GM18507 (cell line): ENCODE measurements at regions not wholly inside any gene's neighbourhood (a gene's known extent, or its start where the extent isn't known, plus 50 kb on each side); places are given as distances from the start of the nearest gene placed in this dataset.
"Not testable (repeated sequence)": the region's sequence is repeated elsewhere in the genome, so short reads cannot be mapped to it uniquely, and the experiment has no call there.

Source experiments
- DNase-seq: peaks from one replicate; pipeline ENCODE4 v3.0.0; 2011; ENCODE audit warnings: low read depth; ENCODE audit not compliant: insufficient read length; ENCODE audit errors: extremely low spot score
- FAIRE-seq: peaks from 2 replicates; lab custom pipeline; 2011; peaks lifted over from hg19 to GRCh38; lab: Jason Lieb, UNC

GRCh38 chr6:50305660-50306059 lies 255.9 kb upstream of the DEFB112 start:
- FAIRE-seq = no peak
- DNase-seq = no peak

- FAIRE-seq = no peak
- DNase-seq = no peak
Observed at GRCh38 chr6:50318536-50318935, 268.8 kb upstream of the DEFB112 start.

- DNase-seq (no peak), FAIRE-seq (no peak)
Observed at GRCh38 chr6:50330347-50330746, 280.6 kb upstream of the DEFB112 start.

GRCh38 chr6:50330963-50331362 lies 281.2 kb upstream of the DEFB112 start:
- no peak for FAIRE-seq
- DNase-seq = no peak

GRCh38 chr6:50333696-50334095 lies 284.0 kb upstream of the DEFB112 start:
- no peak for DNase-seq
- no peak for FAIRE-seq

- no peak for DNase-seq
- FAIRE-seq = no peak
Observed at GRCh38 chr6:50337532-50338122, 287.9 kb upstream of the DEFB112 start.

- FAIRE-seq = no peak
- no peak for DNase-seq
Observed at GRCh38 chr6:50353603-50354002, 303.9 kb upstream of the DEFB112 start.

- FAIRE-seq (no peak), DNase-seq (no peak)
Observed at GRCh38 chr6:50358113-50358512, 308.4 kb upstream of the DEFB112 start.

GRCh38 chr6:50361641-50362331 lies 312.1 kb upstream of the DEFB112 start:
- DNase-seq (no peak), FAIRE-seq (no peak)

GRCh38 chr6:50362706-50363105 lies 313.0 kb upstream of the DEFB112 start:
- DNase-seq = no peak
- FAIRE-seq = no peak

GRCh38 chr6:50369996-50370395 lies 320.3 kb upstream of the DEFB112 start:
- no peak for FAIRE-seq
- no peak for DNase-seq

GRCh38 chr6:50380406-50381098 lies 330.8 kb upstream of the DEFB112 start:
- DNase-seq = no peak
- FAIRE-seq = no peak

- no peak for FAIRE-seq
- DNase-seq = no peak
Observed at GRCh38 chr6:50381099-50381415, 331.3 kb upstream of the DEFB112 start.

GRCh38 chr6:50390416-50390815 lies 322.9 kb upstream of the TFAP2D start:
- DNase-seq (no peak), FAIRE-seq (no peak)

- FAIRE-seq, DNase-seq: not testable (repeated sequence)
Observed at GRCh38 chr6:50394139-50394538, 319.2 kb upstream of the TFAP2D start.

GRCh38 chr6:50404643-50405042 lies 308.7 kb upstream of the TFAP2D start:
- FAIRE-seq (no peak), DNase-seq (no peak)

- no peak for DNase-seq
- FAIRE-seq = no peak
Observed at GRCh38 chr6:50410579-50410978, 302.7 kb upstream of the TFAP2D start.

- not testable (repeated sequence) for DNase-seq, FAIRE-seq
Observed at GRCh38 chr6:50421041-50421440, 292.3 kb upstream of the TFAP2D start.

GRCh38 chr6:50427267-50427666 lies 286.1 kb upstream of the TFAP2D start:
- DNase-seq (no peak), FAIRE-seq (no peak)

GRCh38 chr6:50437901-50438300 lies 275.4 kb upstream of the TFAP2D start:
- DNase-seq (no peak), FAIRE-seq (no peak)

- FAIRE-seq = no peak
- DNase-seq = no peak
Observed at GRCh38 chr6:50442531-50443040, 270.7 kb upstream of the TFAP2D start.
